K562 (cell line): ENCODE measurements at regions not wholly inside any gene's neighbourhood (a gene's known extent, or its start where the extent isn't known, plus 50 kb on each side); places are given as distances from the start of the nearest gene placed in this dataset.

ENCODE experiments used
- ATAC-seq: fragments of 200-7000 bp; cut with Tn5 transposase; 3 replicates; pipeline ENCODE4 v1.9.1; 2020; ENCODE audit warnings: moderate library complexity
- BruUV-seq: library from RNA; stranded (reverse); fragments of 400-500 nt; replicated peaks from 2 replicates; lab custom pipeline; 2021; lab: Mats Ljungman, UMichigan
- CTCF ChIA-PET: fragments of 300-600 bp; formaldehyde crosslinking; extraction: SDS; loops from one replicate; lab custom pipeline; 2021; ENCODE audit warnings: low intra/inter-chr PET ratio; lab: Yijun Ruan, JAX
- POLR2A ChIA-PET: fragments of 300-600, 350-650 bp; sonication (Branson Sonifier 250); formaldehyde crosslinking; extraction: SDS; loops from one replicate; lab custom pipeline; 2021; ENCODE audit warnings: antibody characterized with exemption, inconsistent platforms; lab: Yijun Ruan, JAX
- DNase-seq, 4 experiments: peaks; one replicate each; pipeline versions ENCODE4 v3.0.0 to v3.0.0-alpha.2; 2011 to 2018; ENCODE audit warnings: low spot score in 3 of 4, mixed read lengths in 3 of 4; ENCODE audit errors: extremely low read depth in 1 of 4
- FAIRE-seq: peaks from 2 replicates; lab custom pipeline; 2011; peaks lifted over from hg19 to GRCh38; lab: Jason Lieb, UNC
- H2AFZ ChIP-seq: 2 replicates; pipeline ENCODE4 v1.6.0; 2011; ENCODE audit warnings: low read depth, low read length, control low read depth, inconsistent platforms
- H3K27ac ChIP-seq: fragments of 200-600 bp; 3 replicates; pipeline ENCODE4 v1.8.0; 2011; ENCODE audit warnings: low read depth, mild to moderate bottlenecking, control low read depth, inconsistent platforms, low read length, moderate library complexity, mixed read lengths; ENCODE audit errors: extremely low read depth
- H3K27me3 ChIP-seq, 2 experiments: fragments of 300-600 bp in 1 of 2; 2 replicates in 1 of 2; 3 replicates in 1 of 2; pipeline versions ENCODE4 v1.6.0 to v1.8.0; 2011; ENCODE audit warnings: inconsistent platforms in 2 of 2, low read length in 2 of 2, mild to moderate bottlenecking in 1 of 2, mixed read lengths in 1 of 2, moderate library complexity in 1 of 2; ENCODE audit not compliant: control insufficient read depth in 2 of 2, insufficient read depth in 2 of 2
- H3K36me3 ChIP-seq: fragments of 300-600 bp; 3 replicates; pipeline ENCODE4 v1.8.0; 2011; ENCODE audit warnings: mild to moderate bottlenecking, low read length, inconsistent platforms; ENCODE audit not compliant: control insufficient read depth, insufficient read depth
- H3K4me1 ChIP-seq, 2 experiments: fragments of 200-600 bp in 1 of 2; replicated peaks in 1 of 2; 2 replicates in 1 of 2; 3 replicates in 1 of 2; pipeline versions ENCODE4 v1.5.1 to v1.8.0; 2011; ENCODE audit warnings: inconsistent platforms in 2 of 2, low read length in 2 of 2, mild to moderate bottlenecking in 1 of 2, mixed read lengths in 1 of 2, moderate library complexity in 1 of 2; ENCODE audit not compliant: control insufficient read depth in 2 of 2, insufficient read depth in 2 of 2
- H3K4me2 ChIP-seq: 2 replicates; pipeline ENCODE4 v1.6.1; 2011; ENCODE audit warnings: low read length, control low read depth, inconsistent platforms, mixed read lengths; ENCODE audit not compliant: insufficient read depth
- H3K4me3 ChIP-seq: fragments of 200-600 bp; sonication (generic), shearing (Covaris generic); 2 replicates; pipeline ENCODE4 v1.5.1; 2016; ENCODE audit warnings: control low read depth, inconsistent platforms
- H3K79me2 ChIP-seq: fragments of 200-600 bp; 3 replicates; pipeline ENCODE4 v1.8.0; 2011; ENCODE audit warnings: low read length, inconsistent platforms; ENCODE audit not compliant: control insufficient read depth, insufficient read depth
- H3K9ac ChIP-seq, 2 experiments: 2 replicates each; pipeline versions ENCODE4 v1.6.0 to v1.6.1; 2011; ENCODE audit warnings: low read depth in 2 of 2, low read length in 2 of 2, control low read depth in 1 of 2, inconsistent platforms in 1 of 2, mild to moderate bottlenecking in 1 of 2, mixed read lengths in 1 of 2; ENCODE audit not compliant: insufficient read depth in 1 of 2
- H3K9me1 ChIP-seq: one replicate; pipeline ENCODE4 v1.6.0; 2011; ENCODE audit warnings: inconsistent platforms, mild to moderate bottlenecking, low read length, moderate library complexity; ENCODE audit not compliant: control insufficient read depth, insufficient read depth
- H3K9me3 ChIP-seq: replicated peaks from 2 replicates; pipeline ENCODE4 v1.5.1; 2011; ENCODE audit warnings: low read depth, low read length, inconsistent platforms; ENCODE audit not compliant: control insufficient read depth, insufficient read depth
- H4K20me1 ChIP-seq: replicated peaks from 2 replicates; pipeline ENCODE4 v1.6.1; 2011; ENCODE audit warnings: low read length, inconsistent platforms, mixed read lengths; ENCODE audit not compliant: control insufficient read depth, insufficient read depth
- NCOA6 ChIP-seq: fragments of 450-650 bp; IDR thresholded peaks from 2 replicates; pipeline ENCODE4 v1.6.1; 2017; ENCODE audit warnings: mild to moderate bottlenecking
- NEUROD1 ChIP-seq: fragments of 150-350 bp; IDR thresholded peaks from 2 replicates; pipeline ENCODE4 v1.6.1; 2014; ENCODE audit warnings: borderline replicate concordance, low read length, low read depth; ENCODE audit not compliant: partially characterized antibody
- PHB ChIP-seq: fragments of 250-450 bp; sonication (Bioruptor Pico); IDR thresholded peaks from 2 replicates; pipeline ENCODE4 v1.5.0; 2021
- TEAD1 ChIP-seq, 2 experiments: fragments of 450-650 bp in 1 of 2; sonication (generic) in 1 of 2; formaldehyde crosslinking; IDR thresholded peaks; 2 replicates each; pipeline versions ENCODE4 v1.4.0 to v1.8.0; 2020 to 2022; ENCODE audit warnings: mild to moderate bottlenecking in 2 of 2, missing genetic modification reagents in 1 of 2
- WGBS: fragments of 100-300 bp; shearing (Covaris generic); methylation state at CpG from one replicate; pipeline ENCODE4 v1.1.6; 2016; ENCODE audit warnings: low coverage, mixed read lengths; ENCODE audit not compliant: insufficient coverage; ENCODE audit errors: missing lambda C conversion rate; 5-methylcytosine and 5-hydroxymethylcytosine counted together
- in situ Hi-C: fragments of 300-500 bp; cut with MboI; formaldehyde crosslinking; loops from 4 replicates; pipeline ENCODE4 v1.15.0; 2018; ENCODE audit warnings: inconsistent platforms, mixed read lengths
- intact Hi-C: fragments of 100-400 bp; cut with micrococcal nuclease; formaldehyde crosslinking; loops from 2 replicates; pipeline ENCODE4 v1.14.2; 2022
- TF ChIP-seq, protein P1 (sequence below), 2 experiments: fragments of 450-650 bp; IDR thresholded peaks; 2 replicates each; pipeline ENCODE4 v1.6.1; 2018; ENCODE audit warnings: mild to moderate bottlenecking in 2 of 2, low read depth in 1 of 2; ENCODE audit not compliant: partially characterized antibody in 2 of 2
- TF ChIP-seq, protein P2 (sequence below): fragments of 450-650 bp; IDR thresholded peaks from 2 replicates; pipeline ENCODE4 v1.6.1; 2016; ENCODE audit warnings: low read depth, mild to moderate bottlenecking, moderate library complexity

DNA sequence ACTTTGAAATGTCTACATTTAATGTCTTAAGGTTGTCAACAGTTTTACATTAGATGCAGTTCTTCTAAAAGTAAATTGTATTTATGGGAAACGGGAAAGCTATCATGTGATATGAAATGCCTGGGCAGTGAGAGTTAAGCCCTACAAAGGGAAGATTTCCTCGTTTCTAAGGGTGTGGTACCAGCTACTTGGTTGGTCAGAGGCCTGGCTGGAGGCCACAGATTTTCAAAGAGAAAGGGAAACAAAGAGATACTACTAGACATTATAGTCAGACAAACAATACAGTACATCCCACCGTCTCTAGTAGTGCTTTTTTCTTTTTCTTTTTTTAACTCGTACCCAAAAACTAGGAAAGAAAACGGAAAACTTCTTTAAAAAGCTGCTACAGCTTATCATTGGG is 467.8 kb downstream of the PCDH7 start (continued):
- TF ChIP-seq NCOA6 (no peak), PHB (CRISPR knock-in tag) (no peak)
- TF ChIP-seq, all 486 proteins: peak for 0

DNA sequence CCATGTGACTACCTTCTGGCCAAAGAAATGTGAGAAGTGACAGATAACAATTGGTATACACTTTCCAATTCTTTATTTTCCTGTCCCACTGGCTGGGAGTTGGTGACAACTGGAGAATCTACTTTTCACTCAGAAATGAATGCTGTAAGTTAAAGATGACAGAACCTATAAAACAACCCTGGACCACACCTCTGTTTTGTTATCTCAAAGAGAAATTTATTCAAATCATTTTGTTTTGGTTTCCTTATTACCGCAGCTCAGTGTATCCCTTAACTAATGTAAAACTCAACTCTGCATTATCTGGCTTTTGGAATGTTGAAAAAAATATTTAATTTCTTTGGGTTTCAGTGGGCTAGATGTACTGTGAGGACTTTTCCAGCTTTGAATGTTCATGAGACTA is 469.8 kb downstream of the PCDH7 start:
- DNase-seq (no peak), FAIRE-seq (no peak), ATAC-seq (no peak)
- Histone ChIP-seq H3K27ac (no peak overlapping the region), H4K20me1 (no peaks in the 10 kb centered on the region), H3K4me2 (no peak overlapping the region), H3K27me3 (no peaks in the 10 kb centered on the region), H3K9me3 (no peaks in the 10 kb centered on the region), H3K36me3 (no peaks in the 10 kb centered on the region), H3K9me1 (no peaks in the 10 kb centered on the region), H3K9ac (no peak overlapping the region), H3K4me3 (no peak overlapping the region), H3K4me1 (no peaks in the 10 kb centered on the region), H3K79me2 (no peaks in the 10 kb centered on the region), H2AFZ (no peak overlapping the region)
- intact Hi-C loops: no loop called here
- no TSS peak for BruUV-seq
- no peak for TF ChIP-seq TEAD1 (CRISPR knock-in tag; IDR thresholded peaks at IDR 0.05)
- TF ChIP-seq, protein P1, sequence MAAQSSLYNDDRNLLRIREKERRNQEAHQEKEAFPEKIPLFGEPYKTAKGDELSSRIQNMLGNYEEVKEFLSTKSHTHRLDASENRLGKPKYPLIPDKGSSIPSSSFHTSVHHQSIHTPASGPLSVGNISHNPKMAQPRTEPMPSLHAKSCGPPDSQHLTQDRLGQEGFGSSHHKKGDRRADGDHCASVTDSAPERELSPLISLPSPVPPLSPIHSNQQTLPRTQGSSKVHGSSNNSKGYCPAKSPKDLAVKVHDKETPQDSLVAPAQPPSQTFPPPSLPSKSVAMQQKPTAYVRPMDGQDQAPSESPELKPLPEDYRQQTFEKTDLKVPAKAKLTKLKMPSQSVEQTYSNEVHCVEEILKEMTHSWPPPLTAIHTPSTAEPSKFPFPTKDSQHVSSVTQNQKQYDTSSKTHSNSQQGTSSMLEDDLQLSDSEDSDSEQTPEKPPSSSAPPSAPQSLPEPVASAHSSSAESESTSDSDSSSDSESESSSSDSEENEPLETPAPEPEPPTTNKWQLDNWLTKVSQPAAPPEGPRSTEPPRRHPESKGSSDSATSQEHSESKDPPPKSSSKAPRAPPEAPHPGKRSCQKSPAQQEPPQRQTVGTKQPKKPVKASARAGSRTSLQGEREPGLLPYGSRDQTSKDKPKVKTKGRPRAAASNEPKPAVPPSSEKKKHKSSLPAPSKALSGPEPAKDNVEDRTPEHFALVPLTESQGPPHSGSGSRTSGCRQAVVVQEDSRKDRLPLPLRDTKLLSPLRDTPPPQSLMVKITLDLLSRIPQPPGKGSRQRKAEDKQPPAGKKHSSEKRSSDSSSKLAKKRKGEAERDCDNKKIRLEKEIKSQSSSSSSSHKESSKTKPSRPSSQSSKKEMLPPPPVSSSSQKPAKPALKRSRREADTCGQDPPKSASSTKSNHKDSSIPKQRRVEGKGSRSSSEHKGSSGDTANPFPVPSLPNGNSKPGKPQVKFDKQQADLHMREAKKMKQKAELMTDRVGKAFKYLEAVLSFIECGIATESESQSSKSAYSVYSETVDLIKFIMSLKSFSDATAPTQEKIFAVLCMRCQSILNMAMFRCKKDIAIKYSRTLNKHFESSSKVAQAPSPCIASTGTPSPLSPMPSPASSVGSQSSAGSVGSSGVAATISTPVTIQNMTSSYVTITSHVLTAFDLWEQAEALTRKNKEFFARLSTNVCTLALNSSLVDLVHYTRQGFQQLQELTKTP (IDR thresholded peaks at IDR 0.05; ENCODE audit: low read depth in 1 of 2, partially characterized antibody in 2 of 2): no peak
- TF ChIP-seq, protein P2, sequence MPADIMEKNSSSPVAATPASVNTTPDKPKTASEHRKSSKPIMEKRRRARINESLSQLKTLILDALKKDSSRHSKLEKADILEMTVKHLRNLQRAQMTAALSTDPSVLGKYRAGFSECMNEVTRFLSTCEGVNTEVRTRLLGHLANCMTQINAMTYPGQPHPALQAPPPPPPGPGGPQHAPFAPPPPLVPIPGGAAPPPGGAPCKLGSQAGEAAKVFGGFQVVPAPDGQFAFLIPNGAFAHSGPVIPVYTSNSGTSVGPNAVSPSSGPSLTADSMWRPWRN: no peak
- TF ChIP-seq NEUROD1: no peak
- ChIA-PET POLR2A (interaction anchor here (0.6 kb wide), 1 partner anchor 1472 kb away, joined by 3 read pairs; no protein-coding TSS in a partner anchor), CTCF (no interaction called here)
- WGBS: 0% methylated on average over 1 of the region's 1 CpG
- in situ Hi-C loops: no loop called here
